ENCODE measurements at regions not wholly inside any gene's neighbourhood (a gene's known extent, or its start where the extent isn't known, plus 50 kb on each side); places are given as distances from the start of the nearest gene placed in this dataset.

- TF ChIP-seq CTCF (conservative IDR thresholded peaks at IDR 0.05; ENCODE audit: low read length) (no peak), EZH2phosphoT487 (IDR thresholded peaks at IDR 0.05; ENCODE audit: borderline replicate concordance, low read depth, low read length) (no peak)
Measured at GRCh38 chr12:14225064-14225463, 140.4 kb upstream of the ATF7IP start.
